Vagina (tissue), 2 donors: ENCODE measurements at regions not wholly inside any gene's neighbourhood (a gene's known extent, or its start where the extent isn't known, plus 50 kb on each side); places are given as distances from the start of the nearest gene placed in this dataset.

Experiments used
- DNase-seq, 2 donors: peaks; one replicate each; pipeline ENCODE4 v3.0.0-alpha.2; 2017; ENCODE audit errors: extremely low spot score in 2 of 2
- H3K27ac ChIP-seq: fragments of 200-600 bp; sonication (generic); one replicate; pipeline ENCODE4 v1.5.1; 2019
- H3K27me3 ChIP-seq: fragments of 200-600 bp; sonication (generic); one replicate; pipeline ENCODE4 v1.5.1; 2019
- H3K36me3 ChIP-seq, 2 donors: fragments of 200-600 bp; sonication (generic); one replicate each; pipeline ENCODE4 v1.5.1; 2017 to 2019
- H3K4me1 ChIP-seq: fragments of 200-600 bp; sonication (generic); one replicate; pipeline ENCODE4 v1.5.1; 2019
- H3K4me3 ChIP-seq, 2 donors: fragments of 200-600 bp; sonication (generic); 1 replicate in 1 of 2; 2 replicates in 1 of 2; pipeline ENCODE4 v1.5.1; 2016 to 2019
- H3K9me3 ChIP-seq: fragments of 200-600 bp; sonication (generic); one replicate; pipeline ENCODE4 v1.5.1; 2019
- CTCF ChIP-seq, 3 experiments: fragments of 450-650 bp in 2 of 3; fragments of 200-600 bp in 1 of 3; sonication (generic) in 1 of 3; IDR thresholded peaks; one replicate each; pipeline ENCODE4 v1.5.1; 2017 to 2019; ENCODE audit warnings: antibody characterized with exemption in 3 of 3, mild to moderate bottlenecking in 2 of 3, moderate library complexity in 2 of 3
- POLR2A ChIP-seq, 2 donors: fragments of 450-650 bp; IDR thresholded peaks; one replicate each; pipeline ENCODE4 v1.6.1; 2017; ENCODE audit warnings: antibody characterized with exemption in 2 of 2, mild to moderate bottlenecking in 2 of 2, moderate library complexity in 2 of 2
- POLR2AphosphoS5 ChIP-seq, 2 donors: sonication (generic); formaldehyde crosslinking; IDR thresholded peaks; one replicate each; pipeline ENCODE4 v1.9.0; 2017; ENCODE audit warnings: antibody characterized with exemption in 2 of 2, mild to moderate bottlenecking in 2 of 2, low read depth in 1 of 2; ENCODE audit not compliant: insufficient read depth in 1 of 2
- intact Hi-C: fragments of 100-400 bp; cut with DNase I; formaldehyde crosslinking; loops from one replicate; pipeline ENCODE4 v1.15.1; 2023

DNA sequence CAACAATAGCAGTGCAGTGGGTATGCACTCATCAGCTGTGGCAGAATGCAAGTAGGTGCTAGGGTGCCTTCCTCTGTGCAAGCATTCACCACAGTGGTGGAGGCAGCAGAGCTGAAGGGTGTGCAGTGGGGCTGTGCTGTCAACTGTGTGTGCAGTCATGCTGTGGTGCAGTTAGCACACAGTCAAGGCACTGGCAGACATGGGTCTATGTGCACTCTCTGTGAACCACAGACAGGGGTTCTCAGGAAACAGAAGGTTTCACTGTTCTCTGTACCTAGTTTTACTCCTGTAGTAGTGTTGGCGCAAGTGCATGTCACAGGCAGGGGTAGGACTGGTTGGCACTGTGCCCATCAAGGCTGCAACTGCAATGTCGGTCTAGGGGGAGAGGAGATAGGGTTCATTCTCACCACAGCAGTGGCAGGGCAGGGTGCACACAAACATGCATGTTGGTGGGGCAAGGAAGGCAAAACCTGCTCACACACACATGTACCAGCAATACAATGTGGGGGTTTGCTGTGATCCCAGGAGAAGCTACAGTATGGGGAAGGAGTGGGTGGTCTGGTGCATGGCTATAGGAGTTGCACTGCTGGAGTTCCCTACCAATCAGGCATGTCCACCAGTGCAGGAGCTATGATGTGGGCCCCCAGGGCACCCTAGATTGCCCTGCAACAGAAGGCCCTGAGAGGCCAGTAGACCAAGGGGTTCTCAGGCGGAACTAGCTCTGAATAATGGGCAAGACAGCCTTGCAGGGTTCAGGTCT lies 242.7 kb upstream of the DDX18 start:
- no peak for TF ChIP-seq CTCF (IDR thresholded peaks at IDR 0.05)
- intact Hi-C loops, result no loop called here
- H3K9me3 ChIP-seq, result no peaks in the 10 kb centered on the region
- H3K27ac ChIP-seq, result no peak overlapping the region
- no peak for DNase-seq
- H3K27me3 ChIP-seq, result no peaks in the 10 kb centered on the region
- H3K4me3 ChIP-seq, result no peak overlapping the region
- H3K36me3 ChIP-seq, result no peaks in the 10 kb centered on the region
- no peaks in the 10 kb centered on the region for H3K4me1 ChIP-seq

- Histone ChIP-seq H3K4me1 (no peaks in the 10 kb centered on the region), H3K27ac (no peak overlapping the region), H3K4me3 (no peak overlapping the region), H3K9me3 (no peaks in the 10 kb centered on the region), H3K36me3 (no peaks in the 10 kb centered on the region), H3K27me3 (no peaks in the 10 kb centered on the region)
- DNase-seq, result no peak
- TF ChIP-seq CTCF (IDR thresholded peaks at IDR 0.05) (no peak), POLR2AphosphoS5 (IDR thresholded peaks at IDR 0.05; ENCODE audit: insufficient read depth in 1 of 2, low read depth in 1 of 2) (no peak), POLR2A (IDR thresholded peaks at IDR 0.05) (no peak)
- intact Hi-C loops, result no loop called here
Observed at GRCh38 chr2:117587310-117587709, 227.2 kb upstream of the DDX18 start.

- H3K27me3 ChIP-seq, result no peaks in the 10 kb centered on the region
Observed at GRCh38 chr2:117603060-117603459, 211.4 kb upstream of the DDX18 start.

DNA sequence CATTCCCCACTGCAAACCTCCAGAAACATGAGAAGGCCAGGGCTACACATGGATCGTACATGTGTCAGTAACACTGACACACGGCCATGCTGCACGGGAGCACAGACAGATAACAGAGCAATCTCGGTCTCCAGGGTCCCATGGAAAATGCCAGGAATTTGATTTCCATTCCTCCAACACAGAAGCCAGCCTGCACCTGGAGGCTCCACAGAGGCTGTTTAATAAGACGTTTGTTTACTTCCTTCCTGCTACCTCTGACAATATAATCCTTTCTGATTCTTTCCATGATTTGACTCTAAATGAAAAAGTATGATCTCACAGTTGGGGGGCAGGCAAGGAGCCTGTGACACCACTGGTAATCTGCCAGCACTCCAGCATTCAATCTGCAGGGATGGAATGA lies 210.9 kb upstream of the DDX18 start:
- Histone ChIP-seq H3K27me3 (no peaks in the 10 kb centered on the region), H3K4me3 (no peak overlapping the region), H3K27ac (no peak overlapping the region), H3K36me3 (no peaks in the 10 kb centered on the region), H3K9me3 (no peaks in the 10 kb centered on the region), H3K4me1 (no peaks in the 10 kb centered on the region)
- no peak for DNase-seq
- TF ChIP-seq POLR2AphosphoS5 (IDR thresholded peaks at IDR 0.05; ENCODE audit: insufficient read depth in 1 of 2, low read depth in 1 of 2), result no peak
- intact Hi-C loops, result no loop called here

More at GRCh38 chr2:117603060-117603459, 211.4 kb upstream of the DDX18 start:
- Histone ChIP-seq H3K4me1 (no peaks in the 10 kb centered on the region), H3K27ac (no peak overlapping the region), H3K4me3 (no peak overlapping the region), H3K9me3 (no peaks in the 10 kb centered on the region), H3K36me3 (no peaks in the 10 kb centered on the region)
- TF ChIP-seq CTCF (IDR thresholded peaks at IDR 0.05) (no peak), POLR2AphosphoS5 (IDR thresholded peaks at IDR 0.05; ENCODE audit: insufficient read depth in 1 of 2, low read depth in 1 of 2) (no peak), POLR2A (IDR thresholded peaks at IDR 0.05) (no peak)
- no peak for DNase-seq
- intact Hi-C loops, result no loop called here

- no peaks in the 10 kb centered on the region for H3K36me3 ChIP-seq
- intact Hi-C loops, result no loop called here
Observed at GRCh38 chr2:117607202-117607601, 207.3 kb upstream of the DDX18 start.

More at GRCh38 chr2:117607202-117607601, 207.3 kb upstream of the DDX18 start:
- Histone ChIP-seq H3K4me3 (no peak overlapping the region), H3K4me1 (no peaks in the 10 kb centered on the region), H3K27ac (no peak overlapping the region), H3K9me3 (no peaks in the 10 kb centered on the region), H3K27me3 (no peaks in the 10 kb centered on the region)
- DNase-seq, result no peak
- no peak for TF ChIP-seq POLR2A (IDR thresholded peaks at IDR 0.05)
- no peak for TF ChIP-seq CTCF (IDR thresholded peaks at IDR 0.05)
- TF ChIP-seq POLR2AphosphoS5 (IDR thresholded peaks at IDR 0.05; ENCODE audit: insufficient read depth in 1 of 2, low read depth in 1 of 2), result no peak
